ENCODE measurements at regions not wholly inside any gene's neighbourhood (a gene's known extent, or its start where the extent isn't known, plus 50 kb on each side); places are given as distances from the start of the nearest gene placed in this dataset.

GRCh38 chr10:27439101-27439500 lies 65.0 kb upstream of the RAB18 start:
- H3K27ac ChIP-seq (ENCODE audit: low read depth in 1 of 2, low read length in 1 of 2) = no peak overlapping the region
- no peak for DNase-seq (ENCODE audit: low read depth in 6 of 9, low spot score in 9 of 9)
- H3K4me3 ChIP-seq (ENCODE audit: low read length in 2 of 2) = no peak overlapping the region
- H3K27me3 ChIP-seq (ENCODE audit: control insufficient read depth in 2 of 2, insufficient read depth in 1 of 2, low read length in 1 of 2) = peaks cover 0 to 2% of the 10 kb centered on the region in 2 donors
- H3K9me3 ChIP-seq (ENCODE audit: control insufficient read depth in 2 of 2, insufficient read depth in 1 of 2, low read length in 1 of 2) = no peaks in the 10 kb centered on the region
- 99% methylated on average over 1 of the region's 1 CpG for WGBS
- H3K4me1 ChIP-seq (ENCODE audit: control insufficient read depth in 2 of 2, insufficient read depth in 2 of 2, low read length in 2 of 2) = no peaks in the 10 kb centered on the region
- H3K36me3 ChIP-seq (ENCODE audit: control insufficient read depth in 2 of 2, insufficient read depth in 2 of 2, low read length in 1 of 2) = no peaks in the 10 kb centered on the region

GRCh38 chr10:27437775-27438174 lies 66.3 kb upstream of the RAB18 start:
- Histone ChIP-seq H3K4me1 (ENCODE audit: control insufficient read depth in 2 of 2, insufficient read depth in 2 of 2, low read length in 2 of 2) (no peaks in the 10 kb centered on the region), H3K27ac (ENCODE audit: low read depth in 1 of 2, low read length in 1 of 2) (no peak overlapping the region), H3K9me3 (ENCODE audit: control insufficient read depth in 2 of 2, insufficient read depth in 1 of 2, low read length in 1 of 2) (no peaks in the 10 kb centered on the region), H3K27me3 (ENCODE audit: control insufficient read depth in 2 of 2, insufficient read depth in 1 of 2, low read length in 1 of 2) (peaks cover 0 to 2% of the 10 kb centered on the region in 2 donors), H3K4me3 (ENCODE audit: low read length in 2 of 2) (no peak overlapping the region), H3K36me3 (ENCODE audit: control insufficient read depth in 2 of 2, insufficient read depth in 2 of 2, low read length in 1 of 2) (no peaks in the 10 kb centered on the region)
- no peak for DNase-seq (ENCODE audit: low read depth in 6 of 9, low spot score in 9 of 9)

DNA sequence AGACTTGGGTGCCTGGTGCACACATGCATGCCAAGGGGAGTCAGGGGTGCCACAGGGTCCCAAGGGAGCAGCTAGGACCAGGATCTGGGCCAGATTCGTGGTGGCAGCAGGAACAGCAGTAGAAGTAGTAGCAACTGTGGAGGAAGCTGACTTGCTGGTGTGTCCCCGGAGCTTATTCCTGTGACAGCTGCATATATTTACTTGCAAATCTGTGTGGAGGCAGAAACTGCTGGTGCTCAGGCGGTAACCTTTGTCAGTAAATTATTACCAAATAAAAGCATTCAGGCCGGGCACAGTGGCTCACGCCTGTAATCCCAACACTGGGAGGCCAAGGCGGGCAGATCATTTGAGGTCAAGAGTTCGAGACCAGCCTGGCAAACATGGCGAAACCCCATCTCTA lies 67.4 kb upstream of the RAB18 start:
- no peak for DNase-seq (ENCODE audit: low read depth in 6 of 9, low spot score in 9 of 9)
- peaks cover 0 to 2% of the 10 kb centered on the region in 2 donors for H3K27me3 ChIP-seq (ENCODE audit: control insufficient read depth in 2 of 2, insufficient read depth in 1 of 2, low read length in 1 of 2)
- no peaks in the 10 kb centered on the region for H3K36me3 ChIP-seq (ENCODE audit: control insufficient read depth in 2 of 2, insufficient read depth in 2 of 2, low read length in 1 of 2)
- H3K27ac ChIP-seq (ENCODE audit: low read depth in 1 of 2, low read length in 1 of 2) = no peak overlapping the region
- no peak overlapping the region for H3K4me3 ChIP-seq (ENCODE audit: low read length in 2 of 2)
- WGBS = 96% methylated on average over 8 of the region's 8 CpGs
- H3K4me1 ChIP-seq (ENCODE audit: control insufficient read depth in 2 of 2, insufficient read depth in 2 of 2, low read length in 2 of 2) = no peaks in the 10 kb centered on the region
- no peaks in the 10 kb centered on the region for H3K9me3 ChIP-seq (ENCODE audit: control insufficient read depth in 2 of 2, insufficient read depth in 1 of 2, low read length in 1 of 2)

- no peaks in the 10 kb centered on the region for H3K4me1 ChIP-seq (ENCODE audit: control insufficient read depth in 2 of 2, insufficient read depth in 2 of 2, low read length in 2 of 2)
- no peak overlapping the region for H3K27ac ChIP-seq (ENCODE audit: low read depth in 1 of 2, low read length in 1 of 2)
- WGBS = 93% methylated on average over 2 of the region's 2 CpGs
- no peaks in the 10 kb centered on the region for H3K27me3 ChIP-seq (ENCODE audit: control insufficient read depth in 2 of 2, insufficient read depth in 1 of 2, low read length in 1 of 2)
- no peak overlapping the region for H3K4me3 ChIP-seq (ENCODE audit: low read length in 2 of 2)
- H3K36me3 ChIP-seq (ENCODE audit: control insufficient read depth in 2 of 2, insufficient read depth in 2 of 2, low read length in 1 of 2) = no peaks in the 10 kb centered on the region
- DNase-seq (ENCODE audit: low read depth in 6 of 9, low spot score in 9 of 9) = no peak
- no peaks in the 10 kb centered on the region for H3K9me3 ChIP-seq (ENCODE audit: control insufficient read depth in 2 of 2, insufficient read depth in 1 of 2, low read length in 1 of 2)
Observed at GRCh38 chr10:27433976-27434375, 70.1 kb upstream of the RAB18 start.

DNA sequence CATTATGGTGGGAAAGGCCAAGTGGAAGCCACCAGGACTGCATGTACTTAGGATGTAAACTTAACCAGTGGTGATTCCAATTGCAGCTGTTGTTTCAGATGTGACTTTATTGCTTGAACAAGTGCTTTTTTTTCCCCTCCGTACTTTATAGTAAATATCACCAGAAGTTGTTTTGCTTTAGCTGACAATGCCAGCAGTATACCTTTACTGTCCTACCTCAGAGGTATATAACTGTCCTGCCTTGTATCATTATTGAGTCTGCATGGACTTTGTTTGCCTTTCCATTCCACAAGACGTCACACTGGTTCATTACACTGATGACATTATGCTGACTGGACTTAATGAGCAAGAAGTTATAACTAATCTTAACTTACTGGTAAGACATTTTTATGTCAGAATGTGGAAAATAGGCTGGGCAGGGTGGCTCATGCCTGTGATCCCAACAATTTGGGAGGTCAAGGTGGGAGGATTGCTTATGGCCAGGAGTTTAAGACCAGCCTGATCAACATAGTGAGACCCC lies 77.1 kb upstream of the RAB18 start:
- H3K27ac ChIP-seq (ENCODE audit: low read depth in 1 of 2, low read length in 1 of 2) = no peak overlapping the region
- H3K36me3 ChIP-seq (ENCODE audit: control insufficient read depth in 2 of 2, insufficient read depth in 2 of 2, low read length in 1 of 2) = no peaks in the 10 kb centered on the region
- no peaks in the 10 kb centered on the region for H3K9me3 ChIP-seq (ENCODE audit: control insufficient read depth in 2 of 2, insufficient read depth in 1 of 2, low read length in 1 of 2)
- no peaks in the 10 kb centered on the region for H3K4me1 ChIP-seq (ENCODE audit: control insufficient read depth in 2 of 2, insufficient read depth in 2 of 2, low read length in 2 of 2)
- WGBS = 92% methylated on average over 2 of the region's 2 CpGs
- H3K4me3 ChIP-seq (ENCODE audit: low read length in 2 of 2) = no peak overlapping the region
- H3K27me3 ChIP-seq (ENCODE audit: control insufficient read depth in 2 of 2, insufficient read depth in 1 of 2, low read length in 1 of 2) = no peaks in the 10 kb centered on the region
- no peak for DNase-seq (ENCODE audit: low read depth in 6 of 9, low spot score in 9 of 9)

GRCh38 chr10:27413831-27414348 lies 90.2 kb upstream of the RAB18 start:
- Histone ChIP-seq H3K27ac (ENCODE audit: low read depth in 1 of 2, low read length in 1 of 2) (no peak overlapping the region), H3K4me1 (ENCODE audit: control insufficient read depth in 2 of 2, insufficient read depth in 2 of 2, low read length in 2 of 2) (no peaks in the 10 kb centered on the region), H3K27me3 (ENCODE audit: control insufficient read depth in 2 of 2, insufficient read depth in 1 of 2, low read length in 1 of 2) (peaks cover 4 to 20% of the 10 kb centered on the region in 2 donors), H3K4me3 (ENCODE audit: low read length in 2 of 2) (no peak overlapping the region), H3K36me3 (ENCODE audit: control insufficient read depth in 2 of 2, insufficient read depth in 2 of 2, low read length in 1 of 2) (no peaks in the 10 kb centered on the region), H3K9me3 (ENCODE audit: control insufficient read depth in 2 of 2, insufficient read depth in 1 of 2, low read length in 1 of 2) (peaks cover 0 to 11% of the 10 kb centered on the region in 2 donors)
- no peak for DNase-seq (ENCODE audit: low read depth in 6 of 9, low spot score in 9 of 9)
- WGBS = 60% methylated on average over 34 of the region's 34 CpGs

GRCh38 chr10:27413387-27413786 lies 90.7 kb upstream of the RAB18 start:
- Histone ChIP-seq H3K27ac (ENCODE audit: low read depth in 1 of 2, low read length in 1 of 2) (no peak overlapping the region), H3K27me3 (ENCODE audit: control insufficient read depth in 2 of 2, insufficient read depth in 1 of 2, low read length in 1 of 2) (peaks cover 4 to 20% of the 10 kb centered on the region in 2 donors), H3K4me3 (ENCODE audit: low read length in 2 of 2) (no peak overlapping the region), H3K9me3 (ENCODE audit: control insufficient read depth in 2 of 2, insufficient read depth in 1 of 2, low read length in 1 of 2) (peaks cover 0 to 11% of the 10 kb centered on the region in 2 donors), H3K36me3 (ENCODE audit: control insufficient read depth in 2 of 2, insufficient read depth in 2 of 2, low read length in 1 of 2) (no peaks in the 10 kb centered on the region), H3K4me1 (ENCODE audit: control insufficient read depth in 2 of 2, insufficient read depth in 2 of 2, low read length in 2 of 2) (no peaks in the 10 kb centered on the region)
- DNase-seq (ENCODE audit: low read depth in 6 of 9, low spot score in 9 of 9) = no peak
- 78% methylated on average over 28 of the region's 28 CpGs for WGBS

DNA sequence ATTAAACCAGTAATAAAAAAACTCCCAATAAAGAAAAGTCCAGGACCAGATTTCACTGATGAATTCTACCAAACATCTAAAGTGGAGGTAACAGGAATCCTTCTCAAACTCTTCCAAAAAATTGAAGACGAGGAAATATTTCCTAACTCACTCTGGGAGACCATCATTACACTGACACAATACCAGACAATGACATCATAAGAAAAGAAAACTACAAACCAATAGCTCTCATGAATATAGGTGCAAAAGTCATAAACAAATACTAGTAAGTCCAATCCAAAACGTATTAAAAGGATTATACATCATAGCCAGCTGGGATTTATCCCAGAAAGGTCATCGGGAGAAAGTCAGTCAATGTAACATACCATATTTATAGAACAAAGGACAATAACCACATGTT lies 94.0 kb upstream of the RAB18 start:
- H3K36me3 ChIP-seq (ENCODE audit: control insufficient read depth in 2 of 2, insufficient read depth in 2 of 2, low read length in 1 of 2) = no peaks in the 10 kb centered on the region
- no peak for DNase-seq (ENCODE audit: low read depth in 6 of 9, low spot score in 9 of 9)
- H3K27me3 ChIP-seq (ENCODE audit: control insufficient read depth in 2 of 2, insufficient read depth in 1 of 2, low read length in 1 of 2) = peaks cover 4 to 20% of the 10 kb centered on the region in 2 donors
- 82% methylated on average over 3 of the region's 3 CpGs for WGBS
- no peak overlapping the region for H3K27ac ChIP-seq (ENCODE audit: low read depth in 1 of 2, low read length in 1 of 2)
- H3K9me3 ChIP-seq (ENCODE audit: control insufficient read depth in 2 of 2, insufficient read depth in 1 of 2, low read length in 1 of 2) = peaks cover 0 to 11% of the 10 kb centered on the region in 2 donors
- no peaks in the 10 kb centered on the region for H3K4me1 ChIP-seq (ENCODE audit: control insufficient read depth in 2 of 2, insufficient read depth in 2 of 2, low read length in 2 of 2)
- no peak overlapping the region for H3K4me3 ChIP-seq (ENCODE audit: low read length in 2 of 2)

- Histone ChIP-seq H3K9me3 (ENCODE audit: control insufficient read depth in 2 of 2, insufficient read depth in 1 of 2, low read length in 1 of 2) (no peaks in the 10 kb centered on the region), H3K27ac (ENCODE audit: low read depth in 1 of 2, low read length in 1 of 2) (no peak overlapping the region), H3K36me3 (ENCODE audit: control insufficient read depth in 2 of 2, insufficient read depth in 2 of 2, low read length in 1 of 2) (no peaks in the 10 kb centered on the region), H3K27me3 (ENCODE audit: control insufficient read depth in 2 of 2, insufficient read depth in 1 of 2, low read length in 1 of 2) (peaks cover 0 to 3% of the 10 kb centered on the region in 2 donors), H3K4me1 (ENCODE audit: control insufficient read depth in 2 of 2, insufficient read depth in 2 of 2, low read length in 2 of 2) (no peaks in the 10 kb centered on the region), H3K4me3 (ENCODE audit: low read length in 2 of 2) (no peak overlapping the region)
- DNase-seq (ENCODE audit: low read depth in 6 of 9, low spot score in 9 of 9) = no peak
- 98% methylated on average over 6 of the region's 6 CpGs for WGBS
Observed at GRCh38 chr10:27407271-27407670, 96.8 kb upstream of the RAB18 start.

All from thymus (tissue), 11 donors.